GM12878 (cell line): ENCODE measurements at regions not wholly inside any gene's neighbourhood (a gene's known extent, or its start where the extent isn't known, plus 50 kb on each side); places are given as distances from the start of the nearest gene placed in this dataset.

Source experiments
- ATAC-seq: fragments of 200-7000 bp; cut with Tn5 transposase; 3 replicates; pipeline ENCODE4 v1.9.1; 2020; ENCODE audit warnings: mild to moderate bottlenecking, moderate library complexity
- BruUV-seq: library from RNA; stranded (reverse); fragments of 400-500 nt; replicated peaks from 2 replicates; lab custom pipeline; 2021; lab: Mats Ljungman, UMichigan
- CTCF ChIA-PET: fragments of 300-600 bp; sonication (Branson Sonifier 250); formaldehyde crosslinking; extraction: SDS; loops from one replicate; lab custom pipeline; 2021; ENCODE audit warnings: inconsistent platforms; lab: Yijun Ruan, JAX
- POLR2A ChIA-PET: fragments of 350-600 bp; formaldehyde crosslinking; extraction: SDS; loops from one replicate; lab custom pipeline; 2021; ENCODE audit warnings: inconsistent platforms; lab: Charles Lee
- RAD21 ChIA-PET: fragments of 300-600 bp; sonication (Branson Sonifier 250); formaldehyde crosslinking; loops from one replicate; lab custom pipeline; 2023; ENCODE audit warnings: antibody characterized with exemption; ENCODE audit not compliant: unreplicated experiment; lab: Charles Lee
- SMC1A ChIA-PET: fragments of 300-600 bp; sonication (Branson Sonifier 250); formaldehyde crosslinking; loops from one replicate; lab custom pipeline; 2023; ENCODE audit not compliant: unreplicated experiment, uncharacterized antibody; lab: Charles Lee
- DNase-seq: peaks from one replicate; pipeline ENCODE4 v3.0.0-alpha.2; 2011; ENCODE audit warnings: low read depth, low spot score
- FAIRE-seq: peaks from 3 replicates; lab custom pipeline; 2011; peaks lifted over from hg19 to GRCh38; lab: Jason Lieb, UNC
- H2AFZ ChIP-seq: 2 replicates; pipeline ENCODE4 v1.6.0; 2011; ENCODE audit warnings: low read depth, low read length, control low read depth; ENCODE audit not compliant: control insufficient read depth
- H3K27ac ChIP-seq: 2 replicates; pipeline ENCODE4 v1.5.1; 2011; ENCODE audit warnings: control low read depth; ENCODE audit not compliant: control insufficient read depth, insufficient read depth
- H3K27me3 ChIP-seq, 2 experiments: replicated peaks in 1 of 2; 2 replicates each; pipeline versions ENCODE4 v1.6.0 to v1.6.1; 2011; ENCODE audit warnings: low read length in 1 of 2; ENCODE audit not compliant: control insufficient read depth in 2 of 2, insufficient read depth in 2 of 2
- H3K36me3 ChIP-seq, 2 experiments: 2 replicates each; pipeline ENCODE4 v1.5.1; 2011; ENCODE audit warnings: low read length in 1 of 2; ENCODE audit not compliant: control insufficient read depth in 2 of 2, insufficient read depth in 2 of 2
- H3K4me1 ChIP-seq: 2 replicates; pipeline ENCODE4 v1.6.1; 2011; ENCODE audit warnings: mild to moderate bottlenecking, low read length, moderate library complexity, mixed read lengths; ENCODE audit not compliant: control insufficient read depth, insufficient read depth
- H3K4me2 ChIP-seq: 2 replicates; pipeline ENCODE4 v1.6.0; 2011; ENCODE audit warnings: control low read depth; ENCODE audit not compliant: control insufficient read depth, insufficient read depth
- H3K4me3 ChIP-seq: fragments of 200-600 bp; sonication (generic); 2 replicates; pipeline ENCODE4 v1.5.1; 2016
- H3K79me2 ChIP-seq: 2 replicates; pipeline ENCODE4 v1.6.0; 2011; ENCODE audit warnings: low read length; ENCODE audit not compliant: control insufficient read depth, insufficient read depth
- H3K9ac ChIP-seq: 2 replicates; pipeline ENCODE4 v1.8.0; 2011; ENCODE audit warnings: low read length, control low read depth, mixed read lengths; ENCODE audit not compliant: control insufficient read depth, insufficient read depth
- H3K9me3 ChIP-seq: replicated peaks from 3 replicates; pipeline ENCODE4 v1.5.1; 2011; ENCODE audit warnings: mild to moderate bottlenecking, low read length; ENCODE audit not compliant: control insufficient read depth, insufficient read depth
- H4K20me1 ChIP-seq: 2 replicates; pipeline ENCODE4 v1.6.0; 2011; ENCODE audit not compliant: control insufficient read depth, insufficient read depth
- BCL3 ChIP-seq: IDR thresholded peaks from 2 replicates; pipeline ENCODE4 v1.6.1; 2011; ENCODE audit warnings: borderline replicate concordance, low read depth, mild to moderate bottlenecking, moderate library complexity, low read length; ENCODE audit not compliant: insufficient read depth, poor library complexity, severe bottlenecking
- CHD2 ChIP-seq: IDR thresholded peaks from 2 replicates; pipeline ENCODE4 v1.6.1; 2011; ENCODE audit warnings: low read depth, low read length, improper control_type of control experiment, borderline replicate concordance
- EP300 ChIP-seq, 2 experiments: fragments of 150-350 bp in 1 of 2; IDR thresholded peaks; 2 replicates each; pipeline ENCODE4 v1.6.1; 2011 to 2012; ENCODE audit warnings: low read depth in 2 of 2, low read length in 2 of 2, borderline replicate concordance in 1 of 2, improper control_type of control experiment in 1 of 2, inconsistent platforms in 1 of 2; ENCODE audit not compliant: control insufficient read depth in 1 of 2
- POLR2AphosphoS2 ChIP-seq: IDR thresholded peaks from 2 replicates; pipeline ENCODE4 v1.6.1; 2011; ENCODE audit warnings: low read depth, mild to moderate bottlenecking, low read length, improper control_type of control experiment, moderate library complexity
- SPI1 ChIP-seq: IDR thresholded peaks from 2 replicates; pipeline ENCODE4 v1.6.1; 2011; ENCODE audit warnings: low read depth, mild to moderate bottlenecking, low read length, moderate library complexity, borderline replicate concordance; ENCODE audit not compliant: insufficient read depth
- SUPT20H ChIP-seq: IDR thresholded peaks from 2 replicates; pipeline ENCODE4 v1.6.1; 2011; ENCODE audit warnings: low read depth, mild to moderate bottlenecking, low read length, moderate library complexity, borderline replicate concordance; ENCODE audit not compliant: control insufficient read depth
- TBL1XR1 ChIP-seq: IDR thresholded peaks from 2 replicates; pipeline ENCODE4 v1.6.1; 2012; ENCODE audit warnings: low read depth, low read length, improper control_type of control experiment
- ZSCAN29 ChIP-seq: fragments of 450-650 bp; IDR thresholded peaks from 2 replicates; pipeline ENCODE4 v1.6.1; 2017; ENCODE audit warnings: mild to moderate bottlenecking, moderate library complexity
- WGBS: methylation state at CpG from one replicate; pipeline ENCODE4 v1.1.6; 2016; ENCODE audit warnings: low lambda C conversion rate; ENCODE audit not compliant: insufficient replicate concordance, insufficient coverage; ENCODE audit errors: missing lambda C conversion rate; 5-methylcytosine and 5-hydroxymethylcytosine counted together
- in situ Hi-C: fragments of 300-500 bp; cut with MboI; formaldehyde crosslinking; loops from 9 replicates; pipeline ENCODE4 v1.14.3; 2018; ENCODE audit warnings: mixed read lengths
- intact Hi-C: fragments of 100-400 bp; cut with micrococcal nuclease; formaldehyde crosslinking; loops from one replicate; pipeline ENCODE4 v1.14.2; 2022; ENCODE audit not compliant: unreplicated experiment

- TF ChIP-seq CHD2: no peak
- no peak for TF ChIP-seq EP300 (IDR thresholded peaks at IDR 0.05; ENCODE audit: borderline replicate concordance in 1 of 2, control insufficient read depth in 1 of 2, low read depth in 2 of 2, low read length in 2 of 2)
- TF ChIP-seq ZSCAN29: no peak
- TF ChIP-seq POLR2AphosphoS2: no peak
Observed at GRCh38 chr13:53732664-53733063, 704.1 kb downstream of the OLFM4 start (continued).

- Histone ChIP-seq H3K9ac (no peak overlapping the region), H3K9me3 (no peaks in the 10 kb centered on the region), H4K20me1 (no peaks in the 10 kb centered on the region), H3K4me1 (no peaks in the 10 kb centered on the region), H3K4me2 (no peak overlapping the region), H3K79me2 (no peaks in the 10 kb centered on the region), H3K27ac (no peak overlapping the region), H3K36me3 (no peaks in the 10 kb centered on the region), H3K27me3 (no peaks in the 10 kb centered on the region), H2AFZ (no peak overlapping the region), H3K4me3 (no peak overlapping the region)
- ChIA-PET CTCF (interaction anchor here (1.1 kb wide), 1 partner anchor 35 kb away, joined by 3 read pairs; no protein-coding TSS in a partner anchor), POLR2A (no interaction called here), SMC1A (interaction anchor here (1.2 kb wide), 1 partner anchor 40 kb away, joined by 3 read pairs; no protein-coding TSS in a partner anchor), RAD21 (no interaction called here)
- 77% methylated on average over 1 of the region's 1 CpG for WGBS
- ATAC-seq (no peak), FAIRE-seq (no peak), DNase-seq (no peak)
- in situ Hi-C loops (no loop called here), intact Hi-C loops (no loop called here)
- BruUV-seq: no TSS peak
- no peak for TF ChIP-seq SUPT20H
- no peak for TF ChIP-seq SPI1
- TF ChIP-seq BCL3: no peak
- no peak for TF ChIP-seq TBL1XR1
Observed at GRCh38 chr13:53743906-53744305, 715.3 kb downstream of the OLFM4 start.
